GM23338 (cell line): ENCODE measurements at regions not wholly inside any gene's neighbourhood (a gene's known extent, or its start where the extent isn't known, plus 50 kb on each side); places are given as distances from the start of the nearest gene placed in this dataset.

Experiments used
- ATAC-seq: fragments of 200-7000 bp; cut with Tn5 transposase; 3 replicates; pipeline ENCODE4 v1.9.1; 2020
- DNase-seq: peaks from one replicate; pipeline ENCODE4 v3.0.0-alpha.2; 2015; ENCODE audit warnings: low spot score
- H2AFZ ChIP-seq: fragments of 200-600 bp; sonication (generic); 2 replicates; pipeline ENCODE4 v1.8.0; 2016; ENCODE audit warnings: antibody characterized with exemption, mild to moderate bottlenecking, moderate library complexity
- H3F3A ChIP-seq: fragments of 200-600 bp; sonication (generic); replicated peaks from 2 replicates; pipeline ENCODE4 v1.8.0; 2017; ENCODE audit warnings: antibody characterized with exemption, mixed run types, low read depth
- H3K27ac ChIP-seq: fragments of 200-600 bp; sonication (generic); 2 replicates; pipeline ENCODE4 v1.6.1; 2016; ENCODE audit warnings: low read depth
- H3K27me3 ChIP-seq: fragments of 200-600 bp; sonication (generic); 2 replicates; pipeline ENCODE4 v1.8.0; 2016; ENCODE audit warnings: mild to moderate bottlenecking, mixed run types, moderate library complexity; ENCODE audit not compliant: insufficient read depth
- H3K36me3 ChIP-seq: fragments of 200-600 bp; sonication (generic); 2 replicates; pipeline ENCODE4 v1.8.0; 2016; ENCODE audit warnings: mild to moderate bottlenecking; ENCODE audit not compliant: insufficient read depth
- H3K4me1 ChIP-seq: fragments of 200-600 bp; sonication (generic); 2 replicates; pipeline ENCODE4 v1.8.0; 2016; ENCODE audit warnings: mild to moderate bottlenecking, moderate library complexity; ENCODE audit not compliant: insufficient read depth
- H3K4me2 ChIP-seq: fragments of 200-600 bp; sonication (generic); 2 replicates; pipeline ENCODE4 v1.7.1; 2017; ENCODE audit warnings: mixed run types
- H3K4me3 ChIP-seq: fragments of 200-600 bp; sonication (generic); 2 replicates; pipeline ENCODE4 v1.6.1; 2016; ENCODE audit warnings: mixed run types
- H3K79me2 ChIP-seq: fragments of 200-600 bp; sonication (generic); replicated peaks from 2 replicates; pipeline ENCODE4 v1.8.0; 2017; ENCODE audit warnings: mild to moderate bottlenecking; ENCODE audit not compliant: insufficient read depth
- H3K9me2 ChIP-seq: fragments of 200-600 bp; sonication (generic); 2 replicates; pipeline ENCODE4 v1.8.0; 2017; ENCODE audit not compliant: insufficient read depth
- H4K20me1 ChIP-seq: fragments of 200-600 bp; sonication (generic); replicated peaks from 2 replicates; pipeline ENCODE4 v1.8.0; 2017; ENCODE audit warnings: mild to moderate bottlenecking; ENCODE audit not compliant: insufficient read depth
- H3K27ac Mint-ChIP-seq: 2 replicates; pipeline ENCODE4 v1.8.0; 2020; ENCODE audit warnings: inconsistent platforms, mild to moderate bottlenecking, moderate library complexity, mixed read lengths
- H3K27me3 Mint-ChIP-seq: 3 replicates; pipeline ENCODE4 v1.8.0; 2022; ENCODE audit warnings: low read depth, mild to moderate bottlenecking, moderate library complexity, mixed read lengths, inconsistent platforms; ENCODE audit not compliant: insufficient read depth, poor library complexity
- H3K36me3 Mint-ChIP-seq: 3 replicates; pipeline ENCODE4 v1.8.0; 2021; ENCODE audit warnings: low read depth, mild to moderate bottlenecking, inconsistent platforms, moderate library complexity, mixed read lengths
- H3K4me1 Mint-ChIP-seq: 3 replicates; pipeline ENCODE4 v1.8.0; 2020; ENCODE audit warnings: mild to moderate bottlenecking, inconsistent platforms, mixed read lengths
- H3K4me3 Mint-ChIP-seq: 3 replicates; pipeline ENCODE4 v1.8.0; 2021; ENCODE audit warnings: moderate library complexity, mild to moderate bottlenecking, inconsistent platforms, mixed read lengths
- H3K9me3 Mint-ChIP-seq: 3 replicates; pipeline ENCODE4 v1.8.0; 2020; ENCODE audit warnings: moderate library complexity, mild to moderate bottlenecking, inconsistent platforms, mixed read lengths
- CREB1 ChIP-seq: fragments of 250-450 bp; sonication (Bioruptor Pico); IDR thresholded peaks from 2 replicates; pipeline ENCODE4 v1.5.0; 2020; ENCODE audit warnings: low read depth, mild to moderate bottlenecking, moderate library complexity
- EZH2 ChIP-seq: fragments of 200-600 bp; sonication (generic); IDR thresholded peaks from one replicate; pipeline ENCODE4 v1.8.0; 2017; ENCODE audit warnings: antibody characterized with exemption, mild to moderate bottlenecking, low read depth; ENCODE audit not compliant: unreplicated experiment
- EZH2phosphoT487 ChIP-seq: fragments of 200-600 bp; sonication (generic); IDR thresholded peaks from one replicate; pipeline ENCODE4 v1.8.1; 2018; ENCODE audit warnings: antibody characterized with exemption; ENCODE audit not compliant: unreplicated experiment
- POLR2AphosphoS5 ChIP-seq: IDR thresholded peaks from 2 replicates; pipeline ENCODE4 v1.6.1; 2016; ENCODE audit warnings: antibody characterized with exemption, low read depth
- ZNF331 ChIP-seq: fragments of 250-450 bp; sonication (Bioruptor Pico); IDR thresholded peaks from 2 replicates; pipeline ENCODE4 v1.5.0; 2020; ENCODE audit warnings: low read depth, mild to moderate bottlenecking, moderate library complexity
- TF ChIP-seq, protein P1 (sequence below): IDR thresholded peaks from 2 replicates; pipeline ENCODE4 v1.6.1; 2016; ENCODE audit warnings: antibody characterized with exemption
- TF ChIP-seq, protein P2 (sequence below): IDR thresholded peaks from one replicate; pipeline ENCODE4 v1.6.1; 2018; ENCODE audit warnings: antibody characterized with exemption; ENCODE audit not compliant: unreplicated experiment
- TF ChIP-seq, protein P3 (sequence below): fragments of 250-450 bp; sonication (Bioruptor Pico); IDR thresholded peaks from 2 replicates; pipeline ENCODE4 v1.5.0; 2020; ENCODE audit warnings: mild to moderate bottlenecking, moderate library complexity

DNA sequence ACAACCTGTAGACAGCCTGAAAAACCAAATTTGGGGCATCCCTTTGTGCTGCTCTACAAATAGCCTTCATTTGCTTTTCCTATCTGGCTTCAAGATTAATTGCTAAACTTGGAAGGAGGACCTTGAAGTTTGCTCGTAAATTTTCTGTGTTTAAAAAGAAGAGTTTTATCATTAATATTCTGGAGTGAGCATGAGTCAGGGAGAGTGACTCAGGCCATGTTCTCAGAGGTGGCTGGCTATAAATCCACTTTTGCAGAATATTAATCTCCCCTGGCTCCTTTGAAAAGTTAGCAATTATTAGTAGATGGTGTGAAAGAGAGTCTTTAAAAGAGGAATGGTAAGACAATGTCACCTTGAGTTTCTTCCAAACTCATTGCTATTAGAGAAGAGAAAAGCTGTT, 91.0 kb downstream of the ANKEF1 start:
- no peaks in the 10 kb centered on the region for H3F3A ChIP-seq
- peaks cover 30% of the 10 kb centered on the region for H3K36me3 Mint-ChIP-seq
- H3K27ac ChIP-seq, result no peak overlapping the region
- peaks cover 41% of the 10 kb centered on the region for H3K9me3 Mint-ChIP-seq
- DNase-seq (no peak), ATAC-seq (no peak)
- no peaks in the 10 kb centered on the region for H3K27me3 ChIP-seq
- no peak overlapping the region for H3K4me3 ChIP-seq
- H4K20me1 ChIP-seq, result no peaks in the 10 kb centered on the region
- H3K79me2 ChIP-seq, result no peaks in the 10 kb centered on the region
- 0 out of 2 replicates have a peak, but pooled peaks cover 5% of the 10 kb centered on the region for H3K36me3 ChIP-seq
- H3K4me1 ChIP-seq, result peaks cover under 1% of the 10 kb centered on the region; the same call in 1 of the 2 replicates
- no peak overlapping the region for H3K4me3 Mint-ChIP-seq
- TF ChIP-seq EZH2phosphoT487, result no peak
- no peak for TF ChIP-seq EZH2
- no peak for TF ChIP-seq POLR2AphosphoS5
- TF ChIP-seq, protein P1, sequence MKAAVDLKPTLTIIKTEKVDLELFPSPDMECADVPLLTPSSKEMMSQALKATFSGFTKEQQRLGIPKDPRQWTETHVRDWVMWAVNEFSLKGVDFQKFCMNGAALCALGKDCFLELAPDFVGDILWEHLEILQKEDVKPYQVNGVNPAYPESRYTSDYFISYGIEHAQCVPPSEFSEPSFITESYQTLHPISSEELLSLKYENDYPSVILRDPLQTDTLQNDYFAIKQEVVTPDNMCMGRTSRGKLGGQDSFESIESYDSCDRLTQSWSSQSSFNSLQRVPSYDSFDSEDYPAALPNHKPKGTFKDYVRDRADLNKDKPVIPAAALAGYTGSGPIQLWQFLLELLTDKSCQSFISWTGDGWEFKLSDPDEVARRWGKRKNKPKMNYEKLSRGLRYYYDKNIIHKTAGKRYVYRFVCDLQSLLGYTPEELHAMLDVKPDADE, result no peak
- TF ChIP-seq, protein P2, sequence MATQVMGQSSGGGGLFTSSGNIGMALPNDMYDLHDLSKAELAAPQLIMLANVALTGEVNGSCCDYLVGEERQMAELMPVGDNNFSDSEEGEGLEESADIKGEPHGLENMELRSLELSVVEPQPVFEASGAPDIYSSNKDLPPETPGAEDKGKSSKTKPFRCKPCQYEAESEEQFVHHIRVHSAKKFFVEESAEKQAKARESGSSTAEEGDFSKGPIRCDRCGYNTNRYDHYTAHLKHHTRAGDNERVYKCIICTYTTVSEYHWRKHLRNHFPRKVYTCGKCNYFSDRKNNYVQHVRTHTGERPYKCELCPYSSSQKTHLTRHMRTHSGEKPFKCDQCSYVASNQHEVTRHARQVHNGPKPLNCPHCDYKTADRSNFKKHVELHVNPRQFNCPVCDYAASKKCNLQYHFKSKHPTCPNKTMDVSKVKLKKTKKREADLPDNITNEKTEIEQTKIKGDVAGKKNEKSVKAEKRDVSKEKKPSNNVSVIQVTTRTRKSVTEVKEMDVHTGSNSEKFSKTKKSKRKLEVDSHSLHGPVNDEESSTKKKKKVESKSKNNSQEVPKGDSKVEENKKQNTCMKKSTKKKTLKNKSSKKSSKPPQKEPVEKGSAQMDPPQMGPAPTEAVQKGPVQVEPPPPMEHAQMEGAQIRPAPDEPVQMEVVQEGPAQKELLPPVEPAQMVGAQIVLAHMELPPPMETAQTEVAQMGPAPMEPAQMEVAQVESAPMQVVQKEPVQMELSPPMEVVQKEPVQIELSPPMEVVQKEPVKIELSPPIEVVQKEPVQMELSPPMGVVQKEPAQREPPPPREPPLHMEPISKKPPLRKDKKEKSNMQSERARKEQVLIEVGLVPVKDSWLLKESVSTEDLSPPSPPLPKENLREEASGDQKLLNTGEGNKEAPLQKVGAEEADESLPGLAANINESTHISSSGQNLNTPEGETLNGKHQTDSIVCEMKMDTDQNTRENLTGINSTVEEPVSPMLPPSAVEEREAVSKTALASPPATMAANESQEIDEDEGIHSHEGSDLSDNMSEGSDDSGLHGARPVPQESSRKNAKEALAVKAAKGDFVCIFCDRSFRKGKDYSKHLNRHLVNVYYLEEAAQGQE, result no peak
- TF ChIP-seq, protein P3, sequence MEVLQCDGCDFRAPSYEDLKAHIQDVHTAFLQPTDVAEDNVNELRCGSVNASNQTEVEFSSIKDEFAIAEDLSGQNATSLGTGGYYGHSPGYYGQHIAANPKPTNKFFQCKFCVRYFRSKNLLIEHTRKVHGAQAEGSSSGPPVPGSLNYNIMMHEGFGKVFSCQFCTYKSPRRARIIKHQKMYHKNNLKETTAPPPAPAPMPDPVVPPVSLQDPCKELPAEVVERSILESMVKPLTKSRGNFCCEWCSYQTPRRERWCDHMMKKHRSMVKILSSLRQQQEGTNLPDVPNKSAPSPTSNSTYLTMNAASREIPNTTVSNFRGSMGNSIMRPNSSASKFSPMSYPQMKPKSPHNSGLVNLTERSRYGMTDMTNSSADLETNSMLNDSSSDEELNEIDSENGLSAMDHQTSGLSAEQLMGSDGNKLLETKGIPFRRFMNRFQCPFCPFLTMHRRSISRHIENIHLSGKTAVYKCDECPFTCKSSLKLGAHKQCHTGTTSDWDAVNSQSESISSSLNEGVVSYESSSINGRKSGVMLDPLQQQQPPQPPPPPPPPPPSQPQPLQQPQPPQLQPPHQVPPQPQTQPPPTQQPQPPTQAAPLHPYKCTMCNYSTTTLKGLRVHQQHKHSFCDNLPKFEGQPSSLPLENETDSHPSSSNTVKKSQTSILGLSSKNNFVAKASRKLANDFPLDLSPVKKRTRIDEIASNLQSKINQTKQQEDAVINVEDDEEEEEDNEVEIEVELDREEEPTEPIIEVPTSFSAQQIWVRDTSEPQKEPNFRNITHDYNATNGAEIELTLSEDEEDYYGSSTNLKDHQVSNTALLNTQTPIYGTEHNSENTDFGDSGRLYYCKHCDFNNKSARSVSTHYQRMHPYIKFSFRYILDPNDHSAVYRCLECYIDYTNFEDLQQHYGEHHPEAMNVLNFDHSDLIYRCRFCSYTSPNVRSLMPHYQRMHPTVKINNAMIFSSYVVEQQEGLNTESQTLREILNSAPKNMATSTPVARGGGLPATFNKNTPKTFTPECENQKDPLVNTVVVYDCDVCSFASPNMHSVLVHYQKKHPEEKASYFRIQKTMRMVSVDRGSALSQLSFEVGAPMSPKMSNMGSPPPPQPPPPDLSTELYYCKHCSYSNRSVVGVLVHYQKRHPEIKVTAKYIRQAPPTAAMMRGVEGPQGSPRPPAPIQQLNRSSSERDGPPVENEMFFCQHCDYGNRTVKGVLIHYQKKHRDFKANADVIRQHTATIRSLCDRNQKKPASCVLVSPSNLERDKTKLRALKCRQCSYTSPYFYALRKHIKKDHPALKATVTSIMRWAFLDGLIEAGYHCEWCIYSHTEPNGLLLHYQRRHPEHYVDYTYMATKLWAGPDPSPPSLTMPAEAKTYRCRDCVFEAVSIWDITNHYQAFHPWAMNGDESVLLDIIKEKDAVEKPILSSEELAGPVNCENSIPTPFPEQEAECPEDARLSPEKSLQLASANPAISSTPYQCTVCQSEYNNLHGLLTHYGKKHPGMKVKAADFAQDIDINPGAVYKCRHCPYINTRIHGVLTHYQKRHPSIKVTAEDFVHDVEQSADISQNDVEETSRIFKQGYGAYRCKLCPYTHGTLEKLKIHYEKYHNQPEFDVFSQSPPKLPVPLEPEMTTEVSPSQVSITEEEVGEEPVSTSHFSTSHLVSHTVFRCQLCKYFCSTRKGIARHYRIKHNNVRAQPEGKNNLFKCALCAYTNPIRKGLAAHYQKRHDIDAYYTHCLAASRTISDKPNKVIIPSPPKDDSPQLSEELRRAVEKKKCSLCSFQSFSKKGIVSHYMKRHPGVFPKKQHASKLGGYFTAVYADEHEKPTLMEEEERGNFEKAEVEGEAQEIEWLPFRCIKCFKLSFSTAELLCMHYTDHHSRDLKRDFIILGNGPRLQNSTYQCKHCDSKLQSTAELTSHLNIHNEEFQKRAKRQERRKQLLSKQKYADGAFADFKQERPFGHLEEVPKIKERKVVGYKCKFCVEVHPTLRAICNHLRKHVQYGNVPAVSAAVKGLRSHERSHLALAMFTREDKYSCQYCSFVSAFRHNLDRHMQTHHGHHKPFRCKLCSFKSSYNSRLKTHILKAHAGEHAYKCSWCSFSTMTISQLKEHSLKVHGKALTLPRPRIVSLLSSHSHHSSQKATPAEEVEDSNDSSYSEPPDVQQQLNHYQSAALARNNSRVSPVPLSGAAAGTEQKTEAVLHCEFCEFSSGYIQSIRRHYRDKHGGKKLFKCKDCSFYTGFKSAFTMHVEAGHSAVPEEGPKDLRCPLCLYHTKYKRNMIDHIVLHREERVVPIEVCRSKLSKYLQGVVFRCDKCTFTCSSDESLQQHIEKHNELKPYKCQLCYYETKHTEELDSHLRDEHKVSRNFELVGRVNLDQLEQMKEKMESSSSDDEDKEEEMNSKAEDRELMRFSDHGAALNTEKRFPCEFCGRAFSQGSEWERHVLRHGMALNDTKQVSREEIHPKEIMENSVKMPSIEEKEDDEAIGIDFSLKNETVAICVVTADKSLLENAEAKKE (CRISPR knock-in tag), result no peak
- TF ChIP-seq ZNF331 (CRISPR knock-in tag), result no peak
- TF ChIP-seq CREB1 (CRISPR knock-in tag), result no peak
- H3K4me2 ChIP-seq, result no peak overlapping the region
- H3K9me2 ChIP-seq, result no peaks in the 10 kb centered on the region
- no peak overlapping the region for H3K27ac Mint-ChIP-seq
- peaks cover 4% of the 10 kb centered on the region for H3K27me3 Mint-ChIP-seq
- no peak overlapping the region for H2AFZ ChIP-seq
- no peaks in the 10 kb centered on the region for H3K4me1 Mint-ChIP-seq
